CD4-positive, alpha-beta T cell treated with Interferon gamma for 1 hour (primary cell): ENCODE measurements at regions not wholly inside any gene's neighbourhood (a gene's known extent, or its start where the extent isn't known, plus 50 kb on each side); places are given as distances from the start of the nearest gene placed in this dataset.

Experiments used
- DNase-seq: peaks from one replicate; pipeline ENCODE4 v3.0.0-alpha.2; 2020

GRCh38 chr10:130637089-130637676 is 501.0 kb downstream of the GLRX3 start:
- no peak for DNase-seq

DNA sequence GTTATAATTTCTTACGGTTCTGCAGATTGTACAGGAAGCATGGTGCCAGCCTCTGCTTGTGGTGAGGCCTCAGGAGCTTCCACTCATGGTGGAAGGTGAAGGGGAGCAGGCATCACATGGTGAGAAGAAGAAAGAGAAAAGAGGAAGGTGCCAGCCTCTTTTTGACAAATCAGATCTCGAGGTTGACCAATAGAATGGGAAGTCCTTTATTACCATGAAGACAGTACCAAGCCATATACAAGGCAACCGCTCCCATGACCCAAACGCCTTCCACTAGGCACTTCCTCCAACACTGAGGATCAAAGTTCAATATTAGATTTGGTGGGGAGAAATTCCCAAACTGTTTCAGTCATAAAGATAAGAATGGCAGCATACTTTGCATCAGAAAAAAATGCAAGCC is 502.8 kb downstream of the GLRX3 start:
- DNase-seq: no peak

- DNase-seq: no peak
Observed at GRCh38 chr10:130642926-130643325, 506.7 kb downstream of the GLRX3 start.

DNA sequence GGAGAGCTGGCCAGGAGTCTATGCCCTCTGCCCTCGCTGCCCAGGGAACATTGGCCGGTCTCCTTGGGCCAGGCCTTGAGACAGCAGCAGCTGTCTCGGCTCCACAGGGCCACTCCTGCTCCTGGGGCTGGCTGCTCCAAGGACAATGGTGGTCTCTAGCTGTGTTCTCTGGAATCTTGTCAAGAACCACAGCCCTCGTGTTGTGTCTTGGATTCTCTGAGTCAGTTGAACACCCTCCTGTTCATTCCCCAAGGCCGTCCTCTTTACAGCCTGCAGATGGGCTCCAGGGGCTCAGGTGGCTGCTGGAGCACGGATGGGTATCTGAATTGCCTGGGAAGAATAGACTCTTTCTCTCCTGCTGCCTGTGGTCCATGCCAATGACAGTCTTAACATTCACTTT is 511.1 kb downstream of the GLRX3 start:
- DNase-seq: no peak

GRCh38 chr10:130648807-130649206 is 512.6 kb downstream of the GLRX3 start:
- no peak for DNase-seq

- DNase-seq: no peak
Observed at GRCh38 chr10:130652544-130652943, 516.4 kb downstream of the GLRX3 start.

GRCh38 chr10:130652964-130653578 is 516.9 kb downstream of the GLRX3 start:
- DNase-seq: no peak

DNA sequence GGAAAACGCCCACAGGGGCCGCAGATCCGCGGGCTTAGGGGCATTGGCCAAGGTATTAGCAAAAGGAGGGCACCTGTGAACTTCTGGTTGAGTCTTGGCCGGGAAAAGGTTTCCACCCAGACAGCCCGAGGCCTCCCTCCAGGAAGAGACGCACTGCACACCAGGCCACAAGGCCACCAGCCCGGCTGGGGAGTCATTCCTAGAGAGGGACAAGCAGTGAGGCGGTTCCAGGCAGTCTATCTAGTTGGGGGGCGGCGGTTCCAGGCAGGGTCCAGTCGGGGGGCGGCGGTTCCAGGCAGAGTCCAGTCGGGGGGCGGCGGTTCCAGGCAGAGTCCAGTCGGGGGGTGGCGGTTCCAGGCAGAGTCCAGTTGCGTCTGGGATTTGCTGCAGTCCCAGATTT is 518.5 kb downstream of the GLRX3 start:
- DNase-seq: no peak

DNA sequence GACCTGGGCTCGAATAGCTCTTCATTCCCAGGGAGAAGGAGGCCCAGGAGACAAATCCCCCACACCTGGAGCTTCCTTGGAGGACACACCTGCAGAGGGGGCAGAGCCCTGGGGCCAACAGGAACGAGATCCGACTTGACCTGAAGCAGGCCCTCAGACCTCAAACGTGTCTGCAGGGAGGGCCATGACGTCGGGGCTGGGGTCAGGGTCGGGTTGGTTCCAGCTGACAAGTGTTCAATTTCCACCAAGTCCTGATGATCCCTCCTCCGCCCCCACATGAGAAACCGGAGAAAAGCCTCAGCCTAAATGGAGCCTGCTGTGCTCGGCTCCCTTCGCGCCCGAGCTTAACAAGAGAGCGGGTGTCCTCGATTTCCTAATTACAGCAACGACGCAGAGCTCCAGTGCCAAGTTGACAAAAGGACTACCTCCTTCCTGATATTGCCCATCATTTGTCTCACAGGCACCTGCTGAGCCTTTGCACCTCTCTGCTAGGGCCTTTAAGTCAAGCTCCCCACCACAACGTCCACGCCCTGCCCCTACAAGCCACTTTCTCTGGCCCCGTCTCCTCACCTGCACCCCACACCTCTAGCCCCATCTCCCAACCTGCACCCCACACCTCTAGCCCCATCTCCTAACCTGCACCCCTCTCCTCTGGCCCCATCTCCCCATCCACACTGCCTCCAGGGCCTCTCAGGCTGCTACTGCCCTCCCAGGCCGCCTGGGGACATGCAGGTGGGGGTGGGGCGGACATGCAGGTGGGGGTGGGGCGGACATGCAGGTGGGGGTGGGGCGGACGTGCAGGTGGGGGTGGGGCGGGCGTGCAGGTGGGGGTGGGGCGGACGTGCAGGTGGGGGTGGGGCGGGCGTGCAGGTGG is 519.4 kb downstream of the GLRX3 start:
- DNase-seq: no peak

- DNase-seq: no peak
Observed at GRCh38 chr10:130656187-130656575, 520.0 kb downstream of the GLRX3 start.

DNA sequence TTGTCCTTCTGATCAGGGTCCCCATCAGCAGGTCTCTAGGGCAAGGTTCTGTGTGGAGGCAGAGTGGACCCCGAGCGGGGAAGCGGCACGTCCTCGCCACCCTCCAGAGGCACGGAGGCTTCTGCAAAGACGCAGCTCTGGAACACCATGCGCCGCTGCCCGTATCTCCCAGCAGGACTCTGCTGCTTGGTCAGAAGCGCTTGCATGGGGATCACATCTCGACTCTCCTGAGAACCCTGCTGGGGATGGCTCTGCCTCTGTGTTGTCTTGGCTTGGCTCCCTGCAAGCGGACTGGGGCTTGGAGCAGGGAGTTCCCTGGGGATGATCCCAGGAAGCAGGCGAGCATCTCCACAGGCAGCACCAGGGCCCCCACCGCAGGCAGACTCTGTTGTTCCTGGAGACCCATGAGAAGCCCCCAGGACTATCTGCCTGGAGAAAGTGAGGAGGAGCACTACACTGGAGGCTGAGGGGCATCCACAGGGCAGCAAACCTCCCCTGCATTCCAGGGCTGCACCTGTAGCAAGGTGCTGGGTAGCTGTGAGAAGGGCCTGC is 520.5 kb downstream of the GLRX3 start:
- no peak for DNase-seq

- DNase-seq: no peak
Observed at GRCh38 chr10:130658687-130659290, 522.6 kb downstream of the GLRX3 start.

DNA sequence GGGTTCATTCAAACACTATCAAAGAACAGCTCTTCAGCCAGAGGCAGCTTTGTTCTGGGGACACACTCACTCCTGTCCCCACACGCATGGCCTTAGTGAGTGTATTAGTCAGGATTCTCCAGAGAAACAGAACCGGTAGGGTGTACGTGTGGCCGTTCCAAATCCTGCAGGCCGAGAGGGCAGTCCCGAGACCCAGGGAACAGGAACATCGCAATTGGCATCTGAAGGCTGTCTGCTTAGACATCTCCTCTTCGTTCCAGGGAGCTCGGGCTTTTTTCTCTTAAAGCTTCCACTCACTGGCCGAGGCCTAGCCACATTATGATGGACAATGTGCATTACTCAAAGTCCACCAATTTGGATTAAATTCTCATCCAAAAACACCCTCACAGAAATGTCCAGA is 523.3 kb downstream of the GLRX3 start:
- no peak for DNase-seq

DNA sequence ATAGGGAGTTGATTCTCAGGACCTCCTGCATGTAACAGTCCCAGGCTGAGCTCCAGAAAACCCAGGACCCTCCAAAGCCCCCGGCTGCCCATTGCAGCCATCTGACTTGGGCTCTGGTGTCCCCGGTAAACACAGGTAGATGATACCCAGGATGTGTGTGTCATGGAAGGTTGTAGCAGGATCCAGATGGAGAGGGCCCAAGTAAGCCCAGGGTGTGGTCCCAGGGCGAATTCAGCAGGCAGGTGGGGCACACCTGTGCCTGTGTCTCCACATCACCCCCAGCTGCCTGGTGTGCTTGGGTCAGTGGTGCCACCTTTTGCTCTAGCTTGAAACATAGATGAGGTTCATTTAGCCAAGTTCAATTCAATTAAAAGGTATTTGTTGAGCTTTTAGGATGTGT is 524.1 kb downstream of the GLRX3 start:
- no peak for DNase-seq

DNA sequence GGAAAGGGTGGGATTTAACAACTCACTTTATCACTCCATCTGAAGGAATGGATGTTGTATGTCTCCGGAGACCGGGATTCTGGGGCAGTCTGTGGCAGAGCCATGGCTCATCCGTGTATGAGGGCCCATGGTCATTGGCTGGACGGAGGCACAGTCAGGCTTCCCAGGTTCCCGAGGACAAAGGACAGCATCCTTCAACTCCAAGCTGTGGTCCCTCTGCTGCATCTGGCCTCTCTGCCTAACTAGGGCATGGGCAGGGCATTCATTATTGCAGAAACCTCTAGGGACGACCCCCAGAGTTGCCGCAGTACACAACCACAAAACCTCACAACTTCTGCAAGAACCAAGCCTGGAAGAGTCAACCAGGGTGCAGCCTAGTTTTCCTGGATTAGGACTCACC is 525.2 kb downstream of the GLRX3 start:
- DNase-seq: no peak

DNA sequence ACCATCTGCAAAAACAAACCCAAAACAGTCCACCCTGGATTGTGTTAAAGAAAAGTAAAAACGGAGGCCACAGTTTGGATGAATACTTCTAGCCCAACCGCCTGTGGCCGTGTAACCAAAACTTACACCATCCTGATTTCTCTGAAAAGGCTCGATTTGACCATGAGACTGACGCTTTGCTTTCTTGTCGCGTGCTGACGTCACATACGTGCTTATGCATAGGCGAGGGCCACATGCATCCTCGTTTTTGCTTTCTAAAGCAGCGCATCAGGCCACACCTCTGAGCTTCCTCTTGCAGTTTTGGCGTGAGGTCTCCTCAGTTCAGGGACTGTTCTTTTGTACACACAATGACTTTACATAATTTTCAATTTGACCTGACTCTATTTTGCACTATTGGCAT is 526.6 kb downstream of the GLRX3 start:
- DNase-seq: no peak

- DNase-seq: no peak
Observed at GRCh38 chr10:130664526-130664925, 528.3 kb downstream of the GLRX3 start.

GRCh38 chr10:130666215-130666614 is 530.0 kb downstream of the GLRX3 start:
- DNase-seq: no peak

DNA sequence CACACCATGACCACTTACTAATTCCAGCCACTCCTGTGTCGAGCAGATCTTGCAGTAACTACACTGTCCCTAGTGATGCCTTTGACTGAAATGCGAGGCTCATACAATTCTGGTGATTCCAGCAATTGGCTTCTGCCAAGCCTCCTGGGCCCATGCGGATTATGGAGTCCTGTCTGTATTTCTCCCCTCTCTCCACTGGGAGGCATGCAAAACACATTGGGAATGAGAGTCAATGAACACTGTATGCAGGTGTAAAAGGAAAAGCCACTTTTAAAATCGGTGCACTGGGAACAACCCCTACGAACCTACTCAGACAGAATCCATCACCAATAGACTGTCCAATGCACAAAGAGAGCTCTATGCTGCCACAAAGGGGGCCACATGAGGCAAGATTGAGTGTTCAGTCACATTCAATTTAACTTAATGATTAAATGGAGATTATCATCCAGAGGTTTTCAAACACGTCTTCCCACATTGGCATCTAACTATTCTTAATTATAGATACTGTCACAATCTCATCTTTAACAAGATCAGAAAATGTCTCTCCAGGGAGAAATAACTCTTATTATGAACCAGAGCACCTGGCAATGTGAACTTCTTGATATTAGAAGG is 550.6 kb downstream of the GLRX3 start:
- DNase-seq: no peak

DNA sequence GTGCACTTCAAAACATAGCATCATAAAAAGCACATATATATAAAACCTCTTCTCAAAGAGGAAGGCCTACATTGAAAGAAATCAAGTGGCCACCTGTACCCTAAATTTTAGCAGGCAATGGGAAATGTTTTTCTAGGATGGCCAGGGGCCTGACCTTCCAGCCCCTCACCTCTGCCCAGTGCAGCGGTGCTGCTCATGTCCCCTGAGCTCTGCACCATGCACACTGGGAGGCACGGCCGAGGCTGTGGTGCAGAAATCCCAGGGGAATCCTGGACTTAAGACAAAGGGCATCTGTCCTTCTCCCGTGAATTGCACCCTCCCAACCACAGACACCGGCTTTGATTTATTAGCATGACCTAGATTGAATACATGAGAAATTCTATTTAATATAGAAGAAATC is 551.4 kb downstream of the GLRX3 start:
- DNase-seq: no peak

- DNase-seq: no peak
Observed at GRCh38 chr10:130689743-130690626, 553.8 kb downstream of the GLRX3 start.

GRCh38 chr10:130691776-130692175 is 555.6 kb downstream of the GLRX3 start:
- no peak for DNase-seq
